ENCODE measurements at regions not wholly inside any gene's neighbourhood (a gene's known extent, or its start where the extent isn't known, plus 50 kb on each side); places are given as distances from the start of the nearest gene placed in this dataset.

DNA sequence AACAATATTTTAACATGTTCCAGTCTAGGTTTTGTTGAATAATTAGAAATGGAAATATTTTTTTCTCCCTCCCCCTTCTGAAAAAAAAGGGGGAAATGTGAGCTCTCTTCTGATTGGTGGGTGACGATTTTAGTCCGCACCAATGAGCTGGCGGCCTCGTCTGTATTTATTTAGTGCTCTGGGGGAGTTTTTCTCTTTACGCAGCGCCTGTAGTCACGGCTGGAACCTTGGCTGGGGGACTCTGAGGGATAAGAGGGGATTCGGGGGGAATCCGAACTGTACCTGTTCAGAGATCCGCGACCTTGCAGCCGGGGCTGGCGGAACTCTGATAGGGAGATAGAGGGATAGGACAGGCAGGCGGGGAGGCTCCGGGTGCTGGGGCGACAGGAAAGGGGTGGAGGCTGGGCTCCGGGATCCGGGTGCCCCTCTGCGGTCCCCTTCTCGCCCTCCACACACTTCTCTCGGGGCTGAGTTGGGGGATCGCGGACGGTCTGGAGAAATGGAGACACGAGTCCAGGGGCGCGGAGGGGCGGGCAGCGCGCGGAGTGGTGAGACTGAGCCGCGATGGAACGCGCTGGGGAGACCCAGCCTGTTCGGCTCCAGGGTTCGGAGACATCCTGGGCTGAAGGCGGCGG, 99.7 kb upstream of the HSD17B12 start:
- no peak overlapping the region for H3K27ac ChIP-seq
- no peaks in the 10 kb centered on the region for H3K9me3 ChIP-seq (ENCODE audit: control insufficient read depth, low read length)
- H3K4me3 ChIP-seq (ENCODE audit: low read depth, low read length), result no peak overlapping the region
- H3K36me3 ChIP-seq (ENCODE audit: control insufficient read depth, insufficient read depth, low read length), result no peaks in the 10 kb centered on the region
- H3K4me2 ChIP-seq (ENCODE audit: low read length), result no peak overlapping the region
- H2AFZ ChIP-seq, result no peak overlapping the region
- no peaks in the 10 kb centered on the region for H3K79me2 ChIP-seq
- H3K4me1 ChIP-seq, result peaks cover 2% of the 10 kb centered on the region
- no peaks in the 10 kb centered on the region for H3K27me3 ChIP-seq (ENCODE audit: control insufficient read depth, insufficient read depth, low read length)
- H3K9ac ChIP-seq, result no peak overlapping the region
- TF ChIP-seq CTCF (IDR thresholded peaks at IDR 0.05), result no peak

DNA sequence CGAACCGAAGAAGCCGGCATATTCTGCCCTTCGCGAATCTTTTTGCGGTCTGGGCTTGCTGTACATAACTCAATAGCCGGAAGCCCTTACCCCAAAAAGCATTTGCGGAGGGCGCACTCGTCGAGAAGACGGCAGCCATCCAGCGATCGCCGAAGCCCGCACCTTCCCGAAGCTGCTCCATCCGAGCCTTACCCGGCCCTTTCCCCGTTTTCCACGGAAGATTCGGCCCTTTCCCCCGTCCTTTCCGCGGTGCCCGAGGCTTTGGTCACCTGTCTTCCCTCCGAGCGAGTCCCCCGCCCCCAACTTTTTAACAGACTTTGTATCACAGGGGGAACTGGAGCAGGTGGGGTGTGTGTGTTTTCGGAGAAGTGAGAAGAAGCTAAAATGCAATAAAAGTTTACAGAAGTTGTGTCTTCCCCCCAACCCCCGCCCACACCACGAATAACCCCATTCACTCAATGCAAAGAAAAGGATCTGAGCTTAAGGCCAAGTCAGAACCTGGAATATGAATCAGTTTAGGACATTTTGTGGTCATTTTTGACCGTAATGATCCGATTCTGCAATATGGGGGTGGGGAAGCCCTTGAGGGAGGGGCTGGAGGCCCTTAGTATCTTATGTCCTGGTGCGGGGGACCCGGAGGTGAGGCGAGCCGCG, 99.0 kb upstream of the HSD17B12 start:
- no peaks in the 10 kb centered on the region for H3K27me3 ChIP-seq (ENCODE audit: control insufficient read depth, insufficient read depth, low read length)
- H3K36me3 ChIP-seq (ENCODE audit: control insufficient read depth, insufficient read depth, low read length), result no peaks in the 10 kb centered on the region

DNA sequence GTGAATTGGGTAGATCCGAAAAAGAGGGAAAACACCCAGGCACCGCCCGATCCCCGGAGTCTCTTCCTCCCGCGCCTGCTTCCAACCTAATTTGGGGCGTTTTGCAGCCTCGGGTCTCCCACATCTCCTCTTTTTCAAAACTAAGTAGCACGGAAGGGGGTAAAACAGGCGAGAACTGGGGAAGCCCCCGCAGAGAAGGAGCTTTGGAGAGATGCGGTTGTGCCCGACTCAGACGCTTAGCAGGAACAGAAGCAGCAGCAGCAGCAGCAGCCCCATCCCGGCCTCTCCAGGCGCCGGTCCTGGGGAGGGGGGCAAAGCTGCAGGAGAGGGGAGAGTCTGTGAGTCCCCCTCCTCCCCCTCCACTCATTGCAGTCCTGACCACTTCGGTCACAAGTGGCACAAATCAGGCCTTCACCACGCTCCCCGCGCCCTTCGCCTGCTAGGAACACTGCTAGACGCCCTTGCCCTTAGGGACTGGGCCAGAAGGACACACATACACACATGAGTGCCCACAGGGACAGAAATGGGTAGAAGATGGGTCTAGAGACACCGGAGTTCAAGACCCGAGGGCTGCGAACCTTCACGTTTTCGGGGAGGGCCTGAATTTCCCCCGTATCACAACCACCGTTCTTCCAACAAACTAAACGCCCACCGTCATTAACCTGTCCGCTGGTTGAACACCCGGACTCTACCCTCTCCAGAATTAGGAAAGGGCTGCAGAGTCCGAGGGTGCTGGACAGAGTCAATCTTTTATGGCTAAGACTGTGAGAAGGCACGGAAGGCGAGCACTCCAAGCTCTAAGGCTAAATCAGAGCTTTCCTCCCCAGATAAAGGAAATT, 98.3 kb upstream of the HSD17B12 start:
- Histone ChIP-seq H3K79me2 (no peaks in the 10 kb centered on the region), H3K9me3 (ENCODE audit: control insufficient read depth, low read length) (no peaks in the 10 kb centered on the region), H3K36me3 (ENCODE audit: control insufficient read depth, insufficient read depth, low read length) (no peaks in the 10 kb centered on the region), H3K4me3 (ENCODE audit: low read depth, low read length) (no peak overlapping the region), H3K27me3 (ENCODE audit: control insufficient read depth, insufficient read depth, low read length) (no peaks in the 10 kb centered on the region), H2AFZ (no peak overlapping the region), H3K9ac (no peak overlapping the region), H3K4me1 (no peaks in the 10 kb centered on the region), H3K4me2 (ENCODE audit: low read length) (no peak overlapping the region), H3K27ac (no peak overlapping the region)
- TF ChIP-seq CTCF (IDR thresholded peaks at IDR 0.05), result no peak

More for the DNA sequence above, 99.0 kb upstream of the HSD17B12 start:
- no peaks in the 10 kb centered on the region for H3K79me2 ChIP-seq
- H3K9ac ChIP-seq, result no peak overlapping the region
- no peak overlapping the region for H2AFZ ChIP-seq
- H3K9me3 ChIP-seq (ENCODE audit: control insufficient read depth, low read length), result no peaks in the 10 kb centered on the region
- H3K4me3 ChIP-seq (ENCODE audit: low read depth, low read length), result no peak overlapping the region
- TF ChIP-seq CTCF (IDR thresholded peaks at IDR 0.05), result no peak
- peaks cover 2% of the 10 kb centered on the region for H3K4me1 ChIP-seq
- H3K27ac ChIP-seq, result no peak overlapping the region
- H3K4me2 ChIP-seq (ENCODE audit: low read length), result no peak overlapping the region

- no peaks in the 10 kb centered on the region for H3K36me3 ChIP-seq (ENCODE audit: control insufficient read depth, insufficient read depth, low read length)
- H3K4me3 ChIP-seq (ENCODE audit: low read depth, low read length), result no peak overlapping the region
- H3K4me2 ChIP-seq (ENCODE audit: low read length), result no peak overlapping the region
- no peak overlapping the region for H3K9ac ChIP-seq
- H3K27me3 ChIP-seq (ENCODE audit: control insufficient read depth, insufficient read depth, low read length), result no peaks in the 10 kb centered on the region
- no peak overlapping the region for H2AFZ ChIP-seq
- H3K9me3 ChIP-seq (ENCODE audit: control insufficient read depth, low read length), result no peaks in the 10 kb centered on the region
- no peak overlapping the region for H3K27ac ChIP-seq
- TF ChIP-seq CTCF (IDR thresholded peaks at IDR 0.05), result no peak
- no peaks in the 10 kb centered on the region for H3K4me1 ChIP-seq
- H3K79me2 ChIP-seq, result no peaks in the 10 kb centered on the region
Measured at GRCh38 chr11:43582863-43583462, 97.6 kb upstream of the HSD17B12 start.

Data from parathyroid adenoma (tissue), 2 donors.